Astrocyte (in vitro differentiated cells and primary cell): ENCODE measurements at regions not wholly inside any gene's neighbourhood (a gene's known extent, or its start where the extent isn't known, plus 50 kb on each side); places are given as distances from the start of the nearest gene placed in this dataset.

Experiments
- DNase-seq: peaks from one replicate; pipeline ENCODE4 v3.0.0-alpha.2; 2010; ENCODE audit warnings: low read depth
- FAIRE-seq: peaks from 2 replicates; lab custom pipeline; 2011; peaks lifted over from hg19 to GRCh38; lab: Jason Lieb, UNC
- H2AFZ ChIP-seq: 2 replicates; pipeline ENCODE4 v1.6.0; 2012; ENCODE audit warnings: low read depth, low read length, inconsistent platforms
- H3K27ac ChIP-seq: 2 replicates; pipeline ENCODE4 v1.5.1; 2011; ENCODE audit warnings: low read depth, low read length, inconsistent platforms
- H3K27me3 ChIP-seq: 2 replicates; pipeline ENCODE4 v1.6.0; 2011; ENCODE audit warnings: low read length, inconsistent platforms; ENCODE audit not compliant: insufficient read depth
- H3K36me3 ChIP-seq: 2 replicates; pipeline ENCODE4 v1.5.1; 2011; ENCODE audit warnings: low read length, inconsistent platforms; ENCODE audit not compliant: insufficient read depth
- H3K4me1 ChIP-seq: 2 replicates; pipeline ENCODE4 v1.5.1; 2011; ENCODE audit warnings: low read length, inconsistent platforms; ENCODE audit not compliant: insufficient read depth
- H3K4me2 ChIP-seq: 2 replicates; pipeline ENCODE4 v1.6.0; 2012; ENCODE audit warnings: low read length, inconsistent platforms
- H3K4me3 ChIP-seq: 2 replicates; pipeline ENCODE4 v1.5.1; 2011; ENCODE audit warnings: low read depth, mild to moderate bottlenecking, low read length, inconsistent platforms; ENCODE audit not compliant: insufficient read depth
- H3K79me2 ChIP-seq: 2 replicates; pipeline ENCODE4 v1.6.0; 2012; ENCODE audit warnings: mild to moderate bottlenecking, low read length, inconsistent platforms; ENCODE audit not compliant: insufficient read depth
- H3K9ac ChIP-seq: 2 replicates; pipeline ENCODE4 v1.6.0; 2012; ENCODE audit warnings: mild to moderate bottlenecking, low read length, inconsistent platforms
- H3K9me3 ChIP-seq: 2 replicates; pipeline ENCODE4 v1.5.1; 2012; ENCODE audit warnings: low read depth, mild to moderate bottlenecking, low read length, inconsistent platforms; ENCODE audit not compliant: insufficient read depth
- H4K20me1 ChIP-seq: 2 replicates; pipeline ENCODE4 v1.6.0; 2012; ENCODE audit warnings: low read length, inconsistent platforms; ENCODE audit not compliant: insufficient read depth
- H3K27ac Mint-ChIP-seq: one replicate; pipeline ENCODE4 v1.8.0; 2021; ENCODE audit warnings: mild to moderate bottlenecking, mixed read lengths; ENCODE audit not compliant: unreplicated experiment
- H3K27me3 Mint-ChIP-seq: one replicate; pipeline ENCODE4 v1.8.0; 2021; ENCODE audit warnings: low read depth, mixed read lengths; ENCODE audit not compliant: unreplicated experiment
- H3K36me3 Mint-ChIP-seq: one replicate; pipeline ENCODE4 v1.8.0; 2021; ENCODE audit warnings: low read depth, mixed read lengths; ENCODE audit not compliant: unreplicated experiment
- H3K4me1 Mint-ChIP-seq: one replicate; pipeline ENCODE4 v1.8.0; 2021; ENCODE audit warnings: low read depth, mixed read lengths; ENCODE audit not compliant: unreplicated experiment
- H3K4me3 Mint-ChIP-seq: one replicate; pipeline ENCODE4 v1.8.0; 2021; ENCODE audit warnings: mild to moderate bottlenecking, moderate library complexity, mixed read lengths; ENCODE audit not compliant: unreplicated experiment
- H3K9me3 Mint-ChIP-seq: one replicate; pipeline ENCODE4 v1.8.0; 2021; ENCODE audit warnings: mild to moderate bottlenecking, mixed read lengths; ENCODE audit not compliant: unreplicated experiment
- EZH2 ChIP-seq: IDR thresholded peaks from 2 replicates; pipeline ENCODE4 v1.6.1; 2012; ENCODE audit warnings: mild to moderate bottlenecking, low read length, inconsistent platforms; ENCODE audit not compliant: insufficient read depth
- TF ChIP-seq, protein P1 (sequence below): IDR thresholded peaks from 2 replicates; pipeline ENCODE4 v1.5.1; 2011; ENCODE audit warnings: low read depth, mild to moderate bottlenecking, inconsistent platforms, low read length, moderate library complexity; ENCODE audit not compliant: insufficient read depth

DNA sequence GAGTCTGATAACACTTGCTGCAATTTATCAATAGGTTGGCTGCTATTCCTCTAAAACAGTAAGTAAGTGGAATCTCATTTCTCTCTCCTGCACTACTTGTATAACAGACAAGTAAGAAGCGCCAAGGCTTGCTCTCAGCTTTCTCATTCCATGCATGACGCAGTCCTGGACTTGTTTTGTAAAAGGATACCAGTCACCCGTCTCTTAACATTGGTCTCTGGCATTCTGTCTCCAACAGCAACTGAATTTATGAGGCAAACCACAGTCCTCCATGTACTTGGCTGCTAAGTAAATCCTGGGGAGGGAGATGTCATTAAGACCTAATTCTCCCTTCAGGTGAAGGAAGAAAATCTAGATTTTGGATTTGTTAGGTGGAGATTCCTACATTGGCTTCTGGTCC, 115.4 kb downstream of the OPN5 start:
- DNase-seq (peak; percentile 37), FAIRE-seq (no peak)
- H3K9me3 Mint-ChIP-seq, result no peaks in the 10 kb centered on the region
- H3K27ac Mint-ChIP-seq, result no peak overlapping the region
- H3K79me2 ChIP-seq, result no peaks in the 10 kb centered on the region
- no peak overlapping the region for H2AFZ ChIP-seq
- H3K4me1 Mint-ChIP-seq, result no peaks in the 10 kb centered on the region
- TF ChIP-seq EZH2, result no peak
- TF ChIP-seq, protein P1, sequence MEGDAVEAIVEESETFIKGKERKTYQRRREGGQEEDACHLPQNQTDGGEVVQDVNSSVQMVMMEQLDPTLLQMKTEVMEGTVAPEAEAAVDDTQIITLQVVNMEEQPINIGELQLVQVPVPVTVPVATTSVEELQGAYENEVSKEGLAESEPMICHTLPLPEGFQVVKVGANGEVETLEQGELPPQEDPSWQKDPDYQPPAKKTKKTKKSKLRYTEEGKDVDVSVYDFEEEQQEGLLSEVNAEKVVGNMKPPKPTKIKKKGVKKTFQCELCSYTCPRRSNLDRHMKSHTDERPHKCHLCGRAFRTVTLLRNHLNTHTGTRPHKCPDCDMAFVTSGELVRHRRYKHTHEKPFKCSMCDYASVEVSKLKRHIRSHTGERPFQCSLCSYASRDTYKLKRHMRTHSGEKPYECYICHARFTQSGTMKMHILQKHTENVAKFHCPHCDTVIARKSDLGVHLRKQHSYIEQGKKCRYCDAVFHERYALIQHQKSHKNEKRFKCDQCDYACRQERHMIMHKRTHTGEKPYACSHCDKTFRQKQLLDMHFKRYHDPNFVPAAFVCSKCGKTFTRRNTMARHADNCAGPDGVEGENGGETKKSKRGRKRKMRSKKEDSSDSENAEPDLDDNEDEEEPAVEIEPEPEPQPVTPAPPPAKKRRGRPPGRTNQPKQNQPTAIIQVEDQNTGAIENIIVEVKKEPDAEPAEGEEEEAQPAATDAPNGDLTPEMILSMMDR, result no peak
- H3K4me3 Mint-ChIP-seq, result no peak overlapping the region
- no peaks in the 10 kb centered on the region for H3K4me1 ChIP-seq
- H3K36me3 Mint-ChIP-seq, result peaks cover 3% of the 10 kb centered on the region
- no peak overlapping the region for H3K4me3 ChIP-seq
- no peaks in the 10 kb centered on the region for H3K27me3 Mint-ChIP-seq
- no peak overlapping the region for H3K9ac ChIP-seq
- no peaks in the 10 kb centered on the region for H3K36me3 ChIP-seq
- no peak overlapping the region for H3K27ac ChIP-seq
- H3K9me3 ChIP-seq, result no peaks in the 10 kb centered on the region
- H3K4me2 ChIP-seq, result no peak overlapping the region
- no peaks in the 10 kb centered on the region for H3K27me3 ChIP-seq
- H4K20me1 ChIP-seq, result no peaks in the 10 kb centered on the region

DNA sequence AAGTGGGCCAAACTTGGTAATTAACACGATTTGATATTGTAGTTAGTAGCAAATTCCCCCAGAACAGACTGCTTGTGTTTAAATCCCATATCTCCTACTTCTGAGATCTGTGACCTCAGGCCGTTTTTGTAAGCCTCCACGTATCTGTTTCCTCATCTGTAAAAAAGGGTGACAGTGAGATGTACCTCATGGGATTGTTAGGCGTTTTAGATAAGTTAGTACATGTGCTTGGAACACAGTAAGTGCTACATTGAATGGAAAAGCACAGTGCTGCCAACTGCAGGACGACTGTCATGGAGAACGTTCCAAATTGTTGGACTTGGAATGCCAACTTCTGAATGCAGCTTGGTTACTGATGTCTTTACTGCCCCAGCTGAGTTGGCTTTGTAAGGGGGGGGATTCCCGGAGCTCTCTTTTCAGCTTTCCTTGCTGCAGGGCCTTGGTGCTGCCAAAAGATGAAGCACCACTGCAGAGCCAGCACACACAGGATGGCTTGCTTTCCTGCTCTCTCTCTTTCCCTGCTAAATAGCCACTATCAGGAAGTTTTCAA, 108.6 kb downstream of the OPN5 start:
- no peak overlapping the region for H2AFZ ChIP-seq
- peaks cover 3% of the 10 kb centered on the region for H3K36me3 Mint-ChIP-seq

GRCh38 chr6:47879015-47879414, 97.2 kb downstream of the OPN5 start:
- H3K27me3 Mint-ChIP-seq, result no peaks in the 10 kb centered on the region
- no peak for FAIRE-seq

More for the DNA sequence above, 108.6 kb downstream of the OPN5 start:
- FAIRE-seq, result no peak
- Histone ChIP-seq H3K4me3 (no peak overlapping the region), H3K9ac (no peak overlapping the region), H3K79me2 (no peaks in the 10 kb centered on the region), H3K4me1 (no peaks in the 10 kb centered on the region), H3K36me3 (no peaks in the 10 kb centered on the region), H3K27me3 (no peaks in the 10 kb centered on the region), H3K27ac (no peak overlapping the region), H3K9me3 (no peaks in the 10 kb centered on the region), H4K20me1 (no peaks in the 10 kb centered on the region), H3K4me2 (no peak overlapping the region)
- no peaks in the 10 kb centered on the region for H3K9me3 Mint-ChIP-seq
- DNase-seq, result no peak
- no peaks in the 10 kb centered on the region for H3K4me1 Mint-ChIP-seq
- no peak for TF ChIP-seq EZH2
- TF ChIP-seq, protein P1, result no peak
- no peaks in the 10 kb centered on the region for H3K27me3 Mint-ChIP-seq
- H3K27ac Mint-ChIP-seq, result no peak overlapping the region
- H3K4me3 Mint-ChIP-seq, result no peak overlapping the region

More at GRCh38 chr6:47879015-47879414, 97.2 kb downstream of the OPN5 start:
- Mint-ChIP-seq H3K27ac (no peak overlapping the region), H3K36me3 (peaks cover 3% of the 10 kb centered on the region), H3K4me1 (no peaks in the 10 kb centered on the region), H3K9me3 (peaks cover 1% of the 10 kb centered on the region), H3K4me3 (no peak overlapping the region)
- Histone ChIP-seq H3K4me2 (no peak overlapping the region), H3K9ac (no peak overlapping the region), H4K20me1 (no peaks in the 10 kb centered on the region), H3K9me3 (no peaks in the 10 kb centered on the region), H2AFZ (no peak overlapping the region), H3K27ac (no peak overlapping the region), H3K4me3 (no peak overlapping the region), H3K36me3 (no peaks in the 10 kb centered on the region), H3K4me1 (no peaks in the 10 kb centered on the region), H3K79me2 (no peaks in the 10 kb centered on the region), H3K27me3 (no peaks in the 10 kb centered on the region)
- no peak for DNase-seq
- no peak for TF ChIP-seq EZH2
- TF ChIP-seq, protein P1, result no peak
